AG04450 (cell line): ENCODE measurements at regions not wholly inside any gene's neighbourhood (a gene's known extent, or its start where the extent isn't known, plus 50 kb on each side); places are given as distances from the start of the nearest gene placed in this dataset. TPM values are rescaled to one million over a fixed set of nuclear protein-coding genes. Genes with fewer than 3 reads are reported as not detected.

ENCODE experiments used
- small RNA-seq: library from RNA; depleted of rRNA; stranded (forward); fragments of <200 nt; gene quantifications from one replicate; pipeline ENCODE3, GENCODE V24; 2012; ENCODE audit warnings: low read depth; ENCODE audit not compliant: insufficient read length

Small RNAs in the stretch of these regions (small RNA-seq; reads per million reads assigned to genes)
- not detected for gene RNU6-1085P
